ENCODE measurements at regions not wholly inside any gene's neighbourhood (a gene's known extent, or its start where the extent isn't known, plus 50 kb on each side); places are given as distances from the start of the nearest gene placed in this dataset.

DNA sequence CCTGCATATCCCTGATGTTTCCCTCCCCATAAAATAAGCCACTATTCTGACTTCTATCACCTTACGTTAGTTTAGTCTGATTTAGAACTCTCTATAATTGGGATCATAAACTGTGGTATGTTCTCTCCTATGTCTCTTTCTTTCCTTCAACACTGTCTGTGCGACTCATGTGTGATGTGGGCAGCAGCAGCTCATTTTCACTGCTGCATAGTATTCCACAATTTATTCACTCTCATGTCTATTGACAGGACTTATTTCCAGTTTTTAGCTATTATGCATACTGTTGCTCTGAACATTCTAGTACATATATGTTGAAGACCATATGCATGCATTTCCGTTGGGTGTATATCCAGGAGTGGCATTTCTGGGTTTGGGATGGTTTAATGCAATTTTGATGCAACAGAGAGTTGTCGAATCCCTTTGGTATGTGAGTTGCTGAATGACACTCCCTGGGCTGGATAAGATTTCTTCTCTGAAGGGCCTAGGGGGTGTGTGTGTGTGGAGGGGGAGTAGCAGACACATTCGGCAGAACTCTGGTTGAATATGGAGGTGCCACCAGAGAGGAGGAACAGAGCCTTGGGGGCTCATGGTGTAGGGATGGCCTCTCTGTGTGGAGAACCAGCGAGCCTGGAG lies 87.8 kb upstream of the PCBD1 start:
- TF ChIP-seq, protein P1, sequence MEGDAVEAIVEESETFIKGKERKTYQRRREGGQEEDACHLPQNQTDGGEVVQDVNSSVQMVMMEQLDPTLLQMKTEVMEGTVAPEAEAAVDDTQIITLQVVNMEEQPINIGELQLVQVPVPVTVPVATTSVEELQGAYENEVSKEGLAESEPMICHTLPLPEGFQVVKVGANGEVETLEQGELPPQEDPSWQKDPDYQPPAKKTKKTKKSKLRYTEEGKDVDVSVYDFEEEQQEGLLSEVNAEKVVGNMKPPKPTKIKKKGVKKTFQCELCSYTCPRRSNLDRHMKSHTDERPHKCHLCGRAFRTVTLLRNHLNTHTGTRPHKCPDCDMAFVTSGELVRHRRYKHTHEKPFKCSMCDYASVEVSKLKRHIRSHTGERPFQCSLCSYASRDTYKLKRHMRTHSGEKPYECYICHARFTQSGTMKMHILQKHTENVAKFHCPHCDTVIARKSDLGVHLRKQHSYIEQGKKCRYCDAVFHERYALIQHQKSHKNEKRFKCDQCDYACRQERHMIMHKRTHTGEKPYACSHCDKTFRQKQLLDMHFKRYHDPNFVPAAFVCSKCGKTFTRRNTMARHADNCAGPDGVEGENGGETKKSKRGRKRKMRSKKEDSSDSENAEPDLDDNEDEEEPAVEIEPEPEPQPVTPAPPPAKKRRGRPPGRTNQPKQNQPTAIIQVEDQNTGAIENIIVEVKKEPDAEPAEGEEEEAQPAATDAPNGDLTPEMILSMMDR (IDR thresholded peaks at IDR 0.05), result no peak
- TF ChIP-seq POLR2A (IDR thresholded peaks at IDR 0.05), result no peak

All from testis (tissue), 2 donors.